ENCODE measurements at regions not wholly inside any gene's neighbourhood (a gene's known extent, or its start where the extent isn't known, plus 50 kb on each side); places are given as distances from the start of the nearest gene placed in this dataset.

DNA sequence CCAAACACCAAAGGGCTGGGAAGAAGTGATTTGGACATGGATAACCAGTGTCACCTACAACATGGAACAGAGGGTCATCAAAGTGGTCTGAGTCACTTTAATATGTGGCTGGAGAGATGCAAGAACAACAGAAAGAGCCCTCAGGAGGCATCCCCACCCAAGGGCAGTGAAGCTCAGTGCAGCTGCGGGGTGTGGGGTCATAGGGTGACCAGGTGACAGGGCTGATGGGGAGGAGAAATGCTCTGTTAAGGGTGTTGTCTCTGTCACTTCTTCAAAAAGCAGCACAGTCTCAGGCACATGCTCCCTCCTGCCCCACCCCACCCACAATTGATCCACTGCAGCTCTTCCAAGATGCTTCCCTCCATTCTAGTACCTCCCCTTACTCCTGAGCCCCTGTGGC, 819.1 kb downstream of the KCNJ18 start:
- WGBS (ENCODE audit: insufficient coverage) = no CpG with 5 or more reads among the region's 1 CpG
- Histone ChIP-seq H3K4me1 (ENCODE audit: control extremely low read depth in 1 of 4, control insufficient read depth in 4 of 4, insufficient read depth in 4 of 4, low read length in 3 of 4) (no peaks in the 10 kb centered on the region), H3K36me3 (ENCODE audit: control insufficient read depth in 4 of 4, insufficient read depth in 4 of 4, low read length in 3 of 4) (no peaks in the 10 kb centered on the region), H3K27me3 (replicated peaks in 2 of 5; ENCODE audit: control insufficient read depth in 4 of 5, insufficient read depth in 5 of 5, low read length in 4 of 5) (no peaks in the 10 kb centered on the region), H3K4me3 (ENCODE audit: control insufficient read depth in 1 of 7, extremely low read depth in 1 of 7, insufficient read depth in 4 of 7, low read depth in 2 of 7, low read length in 6 of 7) (no peak overlapping the region), H3K9me3 (ENCODE audit: control extremely low read depth in 1 of 5, control insufficient read depth in 4 of 5, insufficient read depth in 2 of 5, low read depth in 1 of 5, low read length in 4 of 5) (peaks cover 0 to 8% (median 2%) of the 10 kb centered on the region in 5 experiments), H3K27ac (ENCODE audit: insufficient read depth in 1 of 2, low read depth in 1 of 2, low read length in 2 of 2, poor library complexity in 1 of 2, severe bottlenecking in 2 of 2) (no peak overlapping the region)
- POLR2A ChIA-PET = no interaction called here
- no peak for DNase-seq
- CTCF ChIA-PET = no interaction called here

GRCh38 chr17:22512057-22512456, 819.7 kb downstream of the KCNJ18 start:
- Histone ChIP-seq H3K27ac (ENCODE audit: insufficient read depth in 1 of 2, low read depth in 1 of 2, low read length in 2 of 2, poor library complexity in 1 of 2, severe bottlenecking in 2 of 2) (no peak overlapping the region), H3K36me3 (ENCODE audit: control insufficient read depth in 4 of 4, insufficient read depth in 4 of 4, low read length in 3 of 4) (no peaks in the 10 kb centered on the region), H3K27me3 (replicated peaks in 2 of 5; ENCODE audit: control insufficient read depth in 4 of 5, insufficient read depth in 5 of 5, low read length in 4 of 5) (no peaks in the 10 kb centered on the region), H3K9me3 (ENCODE audit: control extremely low read depth in 1 of 5, control insufficient read depth in 4 of 5, insufficient read depth in 2 of 5, low read depth in 1 of 5, low read length in 4 of 5) (peaks cover 0 to 7% (median 0%) of the 10 kb centered on the region in 5 experiments), H3K4me1 (ENCODE audit: control extremely low read depth in 1 of 4, control insufficient read depth in 4 of 4, insufficient read depth in 4 of 4, low read length in 3 of 4) (no peaks in the 10 kb centered on the region), H3K4me3 (ENCODE audit: control insufficient read depth in 1 of 7, extremely low read depth in 1 of 7, insufficient read depth in 4 of 7, low read depth in 2 of 7, low read length in 6 of 7) (no peak overlapping the region)
- ChIA-PET POLR2A (no interaction called here), CTCF (no interaction called here)
- 71% methylated on average over 3 of the region's 3 CpGs for WGBS (ENCODE audit: insufficient coverage)
- DNase-seq = no peak

DNA sequence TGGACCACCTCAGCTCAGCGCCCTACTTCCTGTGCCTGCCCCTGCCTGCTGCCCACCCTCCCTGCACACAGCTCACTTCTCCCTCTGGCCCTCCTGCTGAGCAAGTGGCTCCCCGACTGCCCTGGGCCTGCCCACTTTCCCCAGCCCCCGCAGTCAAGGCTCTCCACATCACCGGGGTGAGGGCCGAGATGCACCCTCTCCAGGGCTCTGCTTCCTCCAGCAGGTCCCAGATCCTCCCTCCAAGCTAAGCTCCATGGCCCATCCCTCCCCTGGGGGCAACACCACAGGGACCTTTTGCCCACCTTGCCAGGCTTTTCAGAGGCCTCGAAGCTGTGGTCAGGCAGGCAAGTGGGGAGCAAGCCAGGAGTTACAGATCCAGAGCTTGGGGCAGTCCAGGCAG, 820.2 kb downstream of the KCNJ18 start:
- ChIA-PET POLR2A (no interaction called here), CTCF (no interaction called here)
- DNase-seq = no peak
- Histone ChIP-seq H3K27ac (ENCODE audit: insufficient read depth in 1 of 2, low read depth in 1 of 2, low read length in 2 of 2, poor library complexity in 1 of 2, severe bottlenecking in 2 of 2) (no peak overlapping the region), H3K4me3 (ENCODE audit: control insufficient read depth in 1 of 7, extremely low read depth in 1 of 7, insufficient read depth in 4 of 7, low read depth in 2 of 7, low read length in 6 of 7) (no peak overlapping the region), H3K27me3 (replicated peaks in 2 of 5; ENCODE audit: control insufficient read depth in 4 of 5, insufficient read depth in 5 of 5, low read length in 4 of 5) (no peaks in the 10 kb centered on the region), H3K36me3 (ENCODE audit: control insufficient read depth in 4 of 4, insufficient read depth in 4 of 4, low read length in 3 of 4) (no peaks in the 10 kb centered on the region), H3K9me3 (ENCODE audit: control extremely low read depth in 1 of 5, control insufficient read depth in 4 of 5, insufficient read depth in 2 of 5, low read depth in 1 of 5, low read length in 4 of 5) (peaks cover 0 to 8% (median 0%) of the 10 kb centered on the region in 5 experiments), H3K4me1 (ENCODE audit: control extremely low read depth in 1 of 4, control insufficient read depth in 4 of 4, insufficient read depth in 4 of 4, low read length in 3 of 4) (no peaks in the 10 kb centered on the region)
- WGBS (ENCODE audit: insufficient coverage) = 95% methylated on average over 6 of the region's 6 CpGs

DNA sequence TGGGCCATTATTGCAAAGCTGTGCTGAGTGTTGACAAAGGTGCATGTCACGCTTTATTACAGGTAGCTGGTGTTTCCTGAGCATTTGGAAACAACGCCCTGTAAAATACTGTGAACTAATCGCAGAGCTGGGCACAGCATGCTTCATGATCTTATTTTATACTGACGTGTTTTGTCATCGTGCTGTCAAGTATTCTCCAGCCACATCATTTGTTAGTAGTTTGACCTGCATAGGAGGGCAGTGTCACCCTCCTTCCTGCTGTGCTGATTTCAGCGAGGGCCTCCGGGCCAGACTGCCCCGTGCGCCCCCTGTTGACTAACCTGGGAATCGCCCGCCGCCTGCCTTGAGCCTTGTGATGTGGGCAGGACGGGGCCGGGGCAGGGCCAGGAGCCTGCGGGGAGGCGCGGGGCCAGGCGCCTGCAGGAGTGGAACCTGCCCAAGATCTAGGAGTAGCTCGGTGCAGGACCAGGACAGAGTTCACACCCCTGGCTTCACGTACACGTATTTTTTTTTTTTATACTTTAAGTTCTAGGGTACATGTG, 820.7 kb downstream of the KCNJ18 start:
- Histone ChIP-seq H3K36me3 (ENCODE audit: control insufficient read depth in 4 of 4, insufficient read depth in 4 of 4, low read length in 3 of 4) (no peaks in the 10 kb centered on the region), H3K27me3 (replicated peaks in 2 of 5; ENCODE audit: control insufficient read depth in 4 of 5, insufficient read depth in 5 of 5, low read length in 4 of 5) (no peaks in the 10 kb centered on the region), H3K27ac (ENCODE audit: insufficient read depth in 1 of 2, low read depth in 1 of 2, low read length in 2 of 2, poor library complexity in 1 of 2, severe bottlenecking in 2 of 2) (no peak overlapping the region), H3K9me3 (ENCODE audit: control extremely low read depth in 1 of 5, control insufficient read depth in 4 of 5, insufficient read depth in 2 of 5, low read depth in 1 of 5, low read length in 4 of 5) (peaks cover 0 to 9% (median 0%) of the 10 kb centered on the region in 5 experiments), H3K4me3 (ENCODE audit: control insufficient read depth in 1 of 7, extremely low read depth in 1 of 7, insufficient read depth in 4 of 7, low read depth in 2 of 7, low read length in 6 of 7) (no peak overlapping the region), H3K4me1 (ENCODE audit: control extremely low read depth in 1 of 4, control insufficient read depth in 4 of 4, insufficient read depth in 4 of 4, low read length in 3 of 4) (no peaks in the 10 kb centered on the region)
- POLR2A ChIA-PET = no interaction called here
- CTCF ChIA-PET = no interaction called here
- WGBS (ENCODE audit: insufficient coverage) = 75% methylated on average over 15 of the region's 21 CpGs
- DNase-seq = no peak

- CTCF ChIA-PET = no interaction called here
- H3K36me3 ChIP-seq (ENCODE audit: control insufficient read depth in 4 of 4, insufficient read depth in 4 of 4, low read length in 3 of 4) = no peaks in the 10 kb centered on the region
Measured at GRCh38 chr17:22514315-22514714, 822.0 kb downstream of the KCNJ18 start.

GRCh38 chr17:22514767-22515320, 822.5 kb downstream of the KCNJ18 start:
- POLR2A ChIA-PET = no interaction called here
- peaks cover 0 to 9% (median 0%) of the 10 kb centered on the region in 5 experiments for H3K9me3 ChIP-seq (ENCODE audit: control extremely low read depth in 1 of 5, control insufficient read depth in 4 of 5, insufficient read depth in 2 of 5, low read depth in 1 of 5, low read length in 4 of 5)
- DNase-seq = no peak
- H3K27me3 ChIP-seq (replicated peaks in 2 of 5; ENCODE audit: control insufficient read depth in 4 of 5, insufficient read depth in 5 of 5, low read length in 4 of 5) = no peaks in the 10 kb centered on the region
- WGBS (ENCODE audit: insufficient coverage) = 83% methylated on average over 2 of the region's 4 CpGs
- H3K4me3 ChIP-seq (ENCODE audit: control insufficient read depth in 1 of 7, extremely low read depth in 1 of 7, insufficient read depth in 4 of 7, low read depth in 2 of 7, low read length in 6 of 7) = no peak overlapping the region
- no peaks in the 10 kb centered on the region for H3K36me3 ChIP-seq (ENCODE audit: control insufficient read depth in 4 of 4, insufficient read depth in 4 of 4, low read length in 3 of 4)
- CTCF ChIA-PET = no interaction called here
- H3K4me1 ChIP-seq (ENCODE audit: control extremely low read depth in 1 of 4, control insufficient read depth in 4 of 4, insufficient read depth in 4 of 4, low read length in 3 of 4) = no peaks in the 10 kb centered on the region
- no peak overlapping the region for H3K27ac ChIP-seq (ENCODE audit: insufficient read depth in 1 of 2, low read depth in 1 of 2, low read length in 2 of 2, poor library complexity in 1 of 2, severe bottlenecking in 2 of 2)

More at GRCh38 chr17:22514315-22514714, 822.0 kb downstream of the KCNJ18 start:
- no peak overlapping the region for H3K4me3 ChIP-seq (ENCODE audit: control insufficient read depth in 1 of 7, extremely low read depth in 1 of 7, insufficient read depth in 4 of 7, low read depth in 2 of 7, low read length in 6 of 7)
- peaks cover 0 to 9% (median 0%) of the 10 kb centered on the region in 5 experiments for H3K9me3 ChIP-seq (ENCODE audit: control extremely low read depth in 1 of 5, control insufficient read depth in 4 of 5, insufficient read depth in 2 of 5, low read depth in 1 of 5, low read length in 4 of 5)
- 82% methylated on average over 3 of the region's 6 CpGs for WGBS (ENCODE audit: insufficient coverage)
- no peaks in the 10 kb centered on the region for H3K4me1 ChIP-seq (ENCODE audit: control extremely low read depth in 1 of 4, control insufficient read depth in 4 of 4, insufficient read depth in 4 of 4, low read length in 3 of 4)
- POLR2A ChIA-PET = no interaction called here
- H3K27me3 ChIP-seq (replicated peaks in 2 of 5; ENCODE audit: control insufficient read depth in 4 of 5, insufficient read depth in 5 of 5, low read length in 4 of 5) = no peaks in the 10 kb centered on the region
- DNase-seq = no peak
- no peak overlapping the region for H3K27ac ChIP-seq (ENCODE audit: insufficient read depth in 1 of 2, low read depth in 1 of 2, low read length in 2 of 2, poor library complexity in 1 of 2, severe bottlenecking in 2 of 2)

DNA sequence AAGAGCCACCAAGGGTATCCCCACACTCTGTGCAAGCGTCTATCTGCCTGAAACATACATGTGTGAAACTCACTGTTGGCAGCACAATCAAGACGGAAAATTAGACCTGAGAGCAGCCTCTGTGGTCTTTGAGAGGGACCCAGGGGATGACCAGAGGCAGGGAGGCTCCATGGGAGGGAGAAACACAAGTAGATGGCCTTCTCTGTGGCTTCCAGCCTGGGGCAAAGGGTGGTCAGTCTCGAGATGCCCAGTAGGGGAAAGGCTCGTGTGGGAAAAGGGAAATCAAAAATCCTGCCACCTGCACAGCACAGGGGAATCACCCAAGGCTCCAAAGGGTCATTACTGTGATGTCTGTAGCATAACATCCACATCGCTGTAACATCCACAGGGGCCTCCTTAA, 823.3 kb downstream of the KCNJ18 start:
- Histone ChIP-seq H3K27ac (ENCODE audit: insufficient read depth in 1 of 2, low read depth in 1 of 2, low read length in 2 of 2, poor library complexity in 1 of 2, severe bottlenecking in 2 of 2) (no peak overlapping the region), H3K9me3 (ENCODE audit: control extremely low read depth in 1 of 5, control insufficient read depth in 4 of 5, insufficient read depth in 2 of 5, low read depth in 1 of 5, low read length in 4 of 5) (peaks cover 0 to 9% (median 0%) of the 10 kb centered on the region in 5 experiments), H3K4me1 (ENCODE audit: control extremely low read depth in 1 of 4, control insufficient read depth in 4 of 4, insufficient read depth in 4 of 4, low read length in 3 of 4) (no peaks in the 10 kb centered on the region), H3K4me3 (ENCODE audit: control insufficient read depth in 1 of 7, extremely low read depth in 1 of 7, insufficient read depth in 4 of 7, low read depth in 2 of 7, low read length in 6 of 7) (no peak overlapping the region), H3K36me3 (ENCODE audit: control insufficient read depth in 4 of 4, insufficient read depth in 4 of 4, low read length in 3 of 4) (no peaks in the 10 kb centered on the region), H3K27me3 (replicated peaks in 2 of 5; ENCODE audit: control insufficient read depth in 4 of 5, insufficient read depth in 5 of 5, low read length in 4 of 5) (no peaks in the 10 kb centered on the region)
- POLR2A ChIA-PET = no interaction called here
- 57% methylated on average over 5 of the region's 5 CpGs for WGBS (ENCODE audit: insufficient coverage)
- CTCF ChIA-PET = no interaction called here
- DNase-seq = no peak

Data from common myeloid progenitor, CD34-positive (primary cell).